Left renal cortex interstitium (tissue), 4 donors: ENCODE measurements at regions not wholly inside any gene's neighbourhood (a gene's known extent, or its start where the extent isn't known, plus 50 kb on each side); places are given as distances from the start of the nearest gene placed in this dataset.
A peak's percentile ranks its signal among the peaks of the same experiment; 100 is the strongest.
"Not testable (repeated sequence)": the region's sequence is repeated elsewhere in the genome, so short reads cannot be mapped to it uniquely, and the experiment has no call there.

Experiments used
- DNase-seq, 4 donors: peaks; one replicate each; pipeline ENCODE4 v3.0.0-alpha.2; 2013; ENCODE audit warnings: low read depth in 4 of 4, low spot score in 2 of 4, missing footprints in 1 of 4

DNA sequence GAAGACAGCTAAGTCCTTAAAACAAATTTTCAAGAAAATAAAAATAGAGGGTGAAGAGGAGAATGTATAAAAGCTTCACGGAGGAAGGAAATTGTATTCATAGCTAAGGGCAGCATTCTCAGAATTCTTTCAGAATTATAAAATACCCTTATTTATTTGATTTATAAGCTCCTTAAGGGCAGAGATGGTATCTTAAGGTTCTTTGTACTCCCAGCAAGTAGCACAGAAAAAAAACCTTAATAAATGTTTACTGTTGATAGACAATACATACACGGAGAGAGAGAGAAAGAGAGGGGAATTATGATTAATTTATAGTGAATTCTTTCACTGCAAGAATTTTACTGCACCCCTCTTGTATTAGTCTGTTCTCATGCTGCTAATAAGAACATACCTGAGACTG, 375.6 kb upstream of the CCDC54 start:
- no peak for DNase-seq

DNA sequence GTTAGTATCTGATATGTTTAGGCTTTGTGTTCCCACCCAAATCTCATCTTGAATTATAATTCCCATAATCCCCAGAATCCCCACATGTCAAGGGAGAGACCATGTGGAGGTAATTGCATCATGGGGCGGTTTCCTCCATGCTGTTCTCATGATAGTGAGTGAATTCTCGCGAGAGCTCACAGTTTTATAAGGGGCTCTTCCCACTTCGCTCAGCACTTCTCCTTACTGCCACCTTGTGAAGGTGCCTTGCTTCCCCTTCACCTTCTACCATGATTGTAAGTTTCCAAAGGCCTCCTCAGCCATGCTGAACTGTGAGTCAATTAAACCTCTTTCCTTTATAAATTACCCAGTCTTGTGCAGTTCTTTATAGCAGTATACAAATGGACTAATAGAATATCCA, 371.9 kb upstream of the CCDC54 start:
- not testable (repeated sequence) for DNase-seq

DNA sequence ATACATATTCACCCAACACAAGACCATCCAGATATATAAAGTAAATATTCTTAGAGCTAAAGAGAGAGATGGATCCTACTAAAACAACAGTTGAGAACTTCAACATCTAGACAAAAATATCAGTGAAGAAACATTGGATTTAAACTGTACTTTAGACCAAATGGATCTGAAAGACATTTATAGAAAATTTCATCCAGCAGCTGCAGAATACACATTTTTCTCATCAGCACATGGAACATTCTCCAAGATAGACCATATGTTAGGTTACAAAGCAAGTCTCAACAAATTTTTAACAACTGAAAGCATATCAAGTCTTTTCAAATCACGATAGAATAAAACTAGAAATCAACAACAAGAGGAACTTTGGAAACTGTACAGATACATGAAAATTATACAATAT, 369.0 kb upstream of the CCDC54 start:
- no peak for DNase-seq

DNA sequence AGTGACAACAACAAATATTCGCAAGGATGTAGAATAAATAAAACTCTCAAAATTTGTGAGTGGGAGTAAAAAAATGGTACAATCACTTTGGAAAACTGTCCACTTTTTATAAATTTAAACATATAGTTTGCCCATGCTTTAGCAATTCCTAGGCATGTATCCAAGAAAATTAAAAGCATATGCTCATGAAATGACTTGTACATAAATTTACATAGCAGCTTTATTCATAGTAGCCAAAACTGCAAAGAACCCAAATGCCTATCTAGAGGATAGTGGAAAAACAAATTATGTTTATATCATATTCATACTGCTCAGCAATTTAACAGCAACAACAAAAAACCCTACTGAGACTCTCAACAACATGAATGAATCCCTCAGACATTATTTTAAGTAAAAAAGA, 363.6 kb upstream of the CCDC54 start:
- no peak for DNase-seq

DNA sequence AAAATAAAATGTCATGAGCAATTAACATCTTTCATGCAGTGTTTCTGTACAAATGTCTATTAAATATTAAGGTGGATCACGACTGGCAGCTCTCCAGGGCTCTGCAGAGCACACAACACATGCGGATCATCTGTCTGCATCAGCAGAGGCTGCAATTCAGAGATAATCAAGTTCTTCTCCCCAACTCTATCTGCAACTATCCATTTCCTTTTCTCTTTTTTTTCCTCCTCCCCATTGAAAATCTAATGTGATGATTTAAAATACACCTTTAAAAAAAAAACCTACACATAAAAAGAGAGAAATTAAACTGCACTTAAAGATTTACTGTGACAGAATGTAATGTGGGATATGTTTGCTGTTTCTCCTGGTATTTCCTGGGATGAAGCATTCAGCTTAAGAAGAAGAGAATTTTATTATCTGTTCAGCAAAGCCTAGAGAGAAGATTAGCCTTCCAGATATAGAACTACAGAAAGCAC, 352.6 kb upstream of the CCDC54 start:
- no peak for DNase-seq

DNA sequence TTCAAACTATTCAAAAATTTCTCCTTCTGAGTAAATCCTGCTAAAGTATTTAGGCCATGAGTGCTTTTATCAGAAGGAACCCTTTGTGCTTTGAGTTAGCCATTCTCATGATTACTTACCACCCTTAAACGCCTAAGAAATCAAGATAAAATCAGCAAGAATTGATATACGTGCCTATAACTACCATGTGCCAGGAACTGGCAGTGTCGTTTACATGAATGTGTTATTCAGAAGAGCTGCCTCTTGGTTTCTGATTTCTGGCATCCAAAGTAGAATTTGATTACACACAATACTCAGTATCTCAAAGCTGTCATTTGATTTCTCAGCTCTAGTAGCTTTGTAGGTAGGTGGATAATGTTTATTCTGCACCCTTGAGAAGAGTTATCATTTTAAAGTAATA, 351.3 kb upstream of the CCDC54 start:
- no peak for DNase-seq

DNA sequence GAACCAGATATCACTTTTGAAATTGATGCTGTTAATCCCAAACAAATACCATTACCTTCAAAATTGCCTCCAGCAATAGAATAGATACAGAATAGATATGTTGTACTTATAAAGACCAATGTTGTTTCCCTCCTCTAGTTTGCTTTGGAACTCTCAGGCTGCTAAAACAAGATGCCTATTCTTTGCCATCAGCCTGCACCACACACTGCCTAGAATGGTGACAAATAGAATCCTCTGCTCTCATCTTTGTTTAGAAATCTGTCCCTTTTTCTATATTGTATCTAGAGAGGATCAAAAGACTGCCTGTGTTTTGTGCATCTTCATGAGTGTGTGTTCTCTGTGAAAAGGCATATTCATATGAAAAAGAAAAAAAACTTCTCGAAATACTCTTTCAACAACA, 349.2 kb upstream of the CCDC54 start:
- no peak for DNase-seq

DNA sequence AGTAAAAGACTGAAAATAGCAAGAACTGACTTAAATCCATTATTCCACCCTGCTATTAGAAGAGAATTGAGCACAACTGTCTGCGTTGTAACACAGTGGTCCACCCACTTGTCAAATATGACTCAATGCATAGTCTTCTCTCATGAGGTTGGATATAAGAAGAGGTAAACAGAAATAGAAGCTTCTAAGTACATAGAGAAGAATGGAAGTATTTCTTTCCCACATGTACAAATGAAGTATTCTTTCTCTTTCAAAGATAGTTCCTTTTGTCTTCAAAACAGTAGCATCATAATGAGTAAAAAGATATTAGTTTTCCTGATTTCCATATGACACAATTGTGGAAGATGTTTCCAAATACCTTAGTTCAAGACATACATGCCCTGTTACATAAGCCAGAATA, 348.6 kb upstream of the CCDC54 start:
- DNase-seq = no peak

DNA sequence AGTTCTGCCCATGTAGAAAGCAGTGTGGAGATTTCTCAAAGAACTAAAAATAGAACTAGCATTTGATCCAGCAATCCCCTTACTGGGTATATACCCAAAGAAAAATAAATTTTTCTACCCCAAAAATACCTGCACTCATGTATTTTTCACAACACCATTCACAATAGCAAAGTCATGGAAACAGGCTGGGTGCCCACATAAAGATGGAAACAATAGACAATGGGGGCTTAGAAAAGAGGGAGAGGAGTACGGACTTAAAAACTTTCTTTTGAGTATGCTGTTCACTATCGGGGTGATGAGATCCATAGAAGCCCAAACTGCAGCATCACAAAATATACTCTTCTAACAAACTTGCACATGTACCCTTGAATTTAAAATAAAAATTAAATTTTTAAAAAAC, 345.1 kb upstream of the CCDC54 start:
- DNase-seq = no peak

DNA sequence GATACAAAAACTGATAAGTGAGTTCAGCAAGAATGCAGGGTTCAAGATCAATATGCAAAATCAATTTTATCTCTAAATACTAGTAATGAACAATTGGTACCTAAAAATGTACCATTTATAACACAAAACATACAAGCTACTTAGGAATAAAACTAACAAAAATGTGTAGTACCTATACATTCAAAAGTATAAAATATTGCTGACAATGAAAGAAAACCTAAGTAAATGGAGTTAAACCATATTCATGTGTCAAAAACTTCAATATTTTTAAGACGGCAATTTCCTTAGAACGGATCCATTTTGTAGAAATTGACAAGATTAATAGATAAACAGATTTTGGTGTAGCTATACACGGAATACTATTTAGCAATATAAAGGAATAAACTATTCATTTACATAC, 343.1 kb upstream of the CCDC54 start:
- DNase-seq = no peak

DNA sequence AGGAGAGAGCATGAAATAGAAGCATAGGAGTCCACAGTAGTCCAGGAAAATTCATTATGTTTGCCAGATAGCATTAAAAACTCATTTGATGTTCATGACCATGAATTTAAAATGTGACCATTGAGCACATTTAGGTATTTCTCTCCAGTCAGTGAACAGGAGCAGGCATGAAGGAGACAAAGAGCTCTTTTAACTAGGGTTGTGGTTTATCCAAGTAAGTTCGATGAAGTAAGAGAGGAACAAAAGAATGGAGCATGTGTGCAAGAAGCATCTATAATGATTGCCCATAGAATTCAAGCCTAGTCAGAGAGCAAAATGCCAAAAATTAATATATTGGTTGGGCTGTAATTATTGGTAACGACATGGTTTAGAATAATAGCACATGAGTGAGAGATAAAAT, 342.1 kb upstream of the CCDC54 start:
- no peak for DNase-seq

DNA sequence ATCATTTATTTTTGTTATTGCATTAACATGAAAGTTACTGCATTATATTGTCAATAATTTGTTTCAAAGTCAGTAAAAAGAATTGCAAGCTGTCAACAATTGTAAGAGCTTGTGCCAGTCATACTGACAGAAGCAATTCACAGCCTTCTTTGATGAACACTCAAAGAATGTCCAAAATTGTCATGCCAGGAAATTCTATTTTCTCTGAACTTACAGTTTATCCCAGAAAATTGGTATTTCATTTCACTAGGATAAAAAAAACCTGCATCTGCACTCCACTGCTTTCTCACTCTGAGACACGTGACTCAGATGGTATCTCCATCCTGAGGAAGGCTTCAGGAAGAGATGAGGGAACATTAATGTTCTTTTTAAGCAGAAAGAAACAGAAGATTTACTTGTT, 332.6 kb upstream of the CCDC54 start:
- DNase-seq = no peak

DNA sequence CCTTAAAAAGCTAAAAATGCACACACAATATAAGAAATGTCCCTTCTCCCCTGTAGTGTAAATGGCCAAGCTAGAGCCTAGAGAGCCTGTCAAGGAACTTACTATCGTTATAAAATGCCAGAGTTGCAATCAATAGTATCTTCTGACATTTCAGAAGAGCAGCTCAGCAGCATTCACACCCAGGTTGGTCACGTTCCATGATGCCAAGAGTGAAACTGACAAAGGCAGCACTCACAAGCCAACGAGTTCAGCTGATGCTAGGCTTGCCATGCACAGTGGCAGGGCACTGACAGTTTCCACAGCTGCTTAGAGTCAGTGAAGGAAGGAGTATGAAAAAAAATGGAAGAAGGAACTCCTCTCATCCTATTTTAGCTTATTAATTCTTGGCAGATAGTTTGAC, 331.4 kb upstream of the CCDC54 start:
- DNase-seq = no peak

DNA sequence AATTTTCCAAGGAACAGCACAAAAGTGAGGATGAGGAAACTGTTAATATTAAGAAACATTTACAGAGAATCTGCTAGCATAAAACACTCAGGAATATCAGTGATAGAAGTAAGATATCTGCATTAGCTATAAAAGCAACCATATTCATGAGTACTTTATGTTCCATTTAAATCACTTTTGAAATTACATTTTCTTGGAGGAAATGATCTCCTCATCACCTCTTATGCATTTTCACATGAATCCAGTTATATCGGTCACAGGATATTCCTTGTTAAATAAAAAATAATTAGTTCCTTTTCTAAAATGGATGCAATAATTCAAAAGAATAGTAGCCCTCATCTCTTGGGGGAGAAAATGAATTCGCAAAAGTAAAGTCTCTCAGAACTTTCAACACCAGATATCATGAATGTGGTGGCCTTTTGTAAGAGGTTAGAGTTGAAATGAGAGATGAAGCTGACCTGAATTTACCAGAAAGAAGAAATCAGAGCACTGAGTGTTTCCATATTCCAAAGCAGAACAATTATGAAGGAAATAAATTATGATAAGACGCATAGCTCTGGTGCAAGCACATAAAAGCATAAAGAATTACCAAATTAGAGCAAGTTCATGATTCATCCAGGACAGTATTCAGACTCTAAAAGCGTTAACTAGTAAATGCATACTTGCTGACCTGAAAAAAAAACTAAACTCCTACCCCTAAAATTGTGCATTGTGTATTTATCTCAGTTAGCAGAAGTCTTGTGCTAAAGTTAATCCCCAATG, 321.9 kb upstream of the CCDC54 start:
- no peak for DNase-seq

DNA sequence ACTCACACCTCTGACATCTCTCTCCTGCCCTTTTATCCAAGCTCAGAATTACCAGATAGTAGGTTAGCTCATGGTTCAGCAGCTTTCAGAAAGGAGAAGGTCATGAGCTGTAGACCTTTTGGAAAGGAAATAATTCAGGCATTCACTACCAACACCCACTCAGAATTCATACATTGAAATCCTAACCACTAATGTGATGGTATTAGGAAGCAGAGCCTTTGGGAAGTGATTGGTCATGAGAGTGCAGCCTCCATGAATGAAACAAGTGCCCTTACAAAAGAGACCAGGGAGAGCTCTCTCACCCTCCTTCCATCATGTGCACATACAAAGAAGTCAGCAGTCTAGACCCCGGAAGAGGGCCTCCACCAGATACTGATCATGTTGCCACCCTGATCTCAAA, 315.8 kb upstream of the CCDC54 start:
- no peak for DNase-seq

DNA sequence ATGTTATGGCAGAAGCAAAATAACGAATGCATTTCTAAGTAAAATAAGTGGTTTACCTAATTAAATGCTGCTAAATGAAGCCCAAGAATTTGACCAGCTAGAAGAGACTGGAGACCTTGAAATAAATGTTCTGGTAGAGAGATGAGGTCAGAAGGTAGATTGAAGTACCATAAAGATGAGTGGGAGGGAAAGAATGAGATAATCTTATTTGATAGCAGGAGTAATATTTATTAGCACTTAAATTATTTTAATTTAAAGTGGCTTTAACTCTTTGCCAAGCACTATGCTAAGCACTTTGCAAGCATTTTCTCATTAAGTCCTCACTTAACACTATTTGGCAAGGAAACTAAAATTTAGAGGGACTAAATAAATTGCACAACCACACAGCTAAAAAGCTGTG, 314.9 kb upstream of the CCDC54 start:
- DNase-seq = no peak

DNA sequence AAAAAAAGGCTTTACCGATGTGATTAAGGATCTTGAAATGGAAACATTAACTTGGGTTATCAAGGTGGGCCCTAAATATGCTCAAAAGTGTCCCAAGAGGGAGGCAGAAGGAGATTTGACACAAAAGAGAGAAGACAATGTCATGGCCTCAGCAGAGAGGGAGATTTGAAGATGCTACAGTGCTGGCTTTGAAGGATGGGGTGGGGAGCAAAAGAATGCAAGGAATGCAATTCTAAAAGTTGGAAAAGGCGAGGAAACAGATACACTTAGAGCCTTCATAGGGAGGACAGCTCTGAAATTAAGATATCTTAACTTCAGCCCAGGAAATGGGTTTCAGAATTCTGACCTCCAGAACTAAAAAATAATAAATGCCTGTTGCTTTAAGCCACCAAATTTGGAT, 314.5 kb upstream of the CCDC54 start:
- no peak for DNase-seq

DNA sequence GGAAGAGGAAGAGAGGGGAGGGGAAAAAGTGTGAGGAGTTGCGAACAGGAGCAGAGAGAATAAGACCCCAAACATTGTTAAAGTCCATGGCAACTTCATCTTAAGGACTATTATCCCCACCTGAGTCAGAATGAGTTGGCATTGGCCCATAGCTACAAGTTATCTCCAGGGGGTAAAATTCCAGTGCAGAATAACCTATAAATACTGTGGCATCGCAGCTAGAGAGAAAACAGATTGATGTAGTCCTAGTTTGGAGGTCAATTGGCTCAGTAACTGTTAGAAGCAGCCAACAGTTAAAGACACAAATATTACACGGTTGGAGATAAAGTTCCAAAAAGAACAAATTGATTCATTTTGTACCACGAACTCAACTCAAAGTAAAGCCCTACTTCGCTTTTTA, 313.9 kb upstream of the CCDC54 start:
- DNase-seq = no peak

DNA sequence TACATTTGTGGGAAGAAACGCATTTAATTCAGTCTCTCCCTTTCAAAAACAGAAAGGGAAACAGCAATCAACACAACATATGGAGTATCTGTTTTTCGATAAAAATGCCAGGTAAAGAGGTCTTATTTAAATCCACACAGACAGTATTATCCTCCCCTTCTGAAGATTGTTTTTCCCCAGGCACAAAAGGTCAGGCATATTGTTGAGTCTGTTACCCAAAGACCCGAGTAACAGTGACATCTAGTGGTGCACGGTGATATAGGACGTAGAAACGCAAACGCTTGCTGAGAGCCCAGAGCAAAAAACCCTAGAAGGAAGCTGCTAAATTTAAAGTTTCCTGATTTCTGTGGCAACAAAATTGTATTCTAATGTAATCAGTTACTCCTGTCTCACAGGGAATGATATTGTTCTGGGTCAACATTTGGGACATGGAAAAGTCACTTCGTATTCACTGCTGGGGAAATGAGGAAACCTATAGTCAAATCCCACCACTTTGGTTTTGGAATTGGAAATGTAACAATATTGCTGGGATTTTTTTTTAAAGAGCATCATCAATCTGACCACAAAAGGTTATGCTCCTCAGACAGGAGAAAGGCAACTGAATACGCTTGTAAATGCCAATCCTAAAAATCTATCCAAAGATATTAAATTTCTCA, 312.7 kb upstream of the CCDC54 start:
- DNase-seq = peak; percentile 61 to 78 (median 70)

DNA sequence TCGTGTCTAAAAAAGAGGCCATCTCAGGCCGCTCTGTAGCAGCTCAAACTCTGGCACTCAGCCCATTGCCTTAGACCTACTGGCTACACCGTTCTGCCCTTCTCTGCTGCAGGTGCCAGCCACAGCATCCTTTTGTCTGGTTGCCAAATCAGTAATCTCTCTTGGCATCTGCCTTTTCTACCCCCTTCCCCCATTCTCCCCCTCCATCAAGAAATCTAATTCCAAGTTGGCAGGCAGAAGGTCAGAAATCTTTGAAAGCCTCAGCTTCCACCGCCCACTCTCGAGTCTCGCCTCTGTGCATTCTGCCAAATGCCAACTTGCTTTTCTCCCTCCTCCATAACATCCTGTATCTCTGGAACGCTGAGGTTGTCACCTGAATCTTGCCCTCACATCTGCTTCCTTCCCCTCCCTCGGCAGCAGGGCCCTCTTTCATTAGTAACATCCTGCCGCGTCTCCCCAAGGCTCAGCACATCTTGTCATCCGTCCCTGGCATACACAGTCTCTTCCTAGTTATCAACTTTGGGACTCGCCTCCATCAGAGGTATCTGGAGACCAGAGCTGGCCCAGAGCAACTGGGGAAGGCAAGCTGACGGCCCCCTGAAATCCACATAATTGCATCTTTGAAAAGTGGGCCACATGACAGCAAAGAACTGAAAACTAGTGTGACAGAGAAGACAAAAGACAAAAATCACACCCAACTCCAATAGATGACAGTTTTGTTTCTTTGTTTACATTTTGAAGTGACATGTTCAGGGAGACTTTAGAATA, 312.0 kb upstream of the CCDC54 start:
- DNase-seq = no peak

DNA sequence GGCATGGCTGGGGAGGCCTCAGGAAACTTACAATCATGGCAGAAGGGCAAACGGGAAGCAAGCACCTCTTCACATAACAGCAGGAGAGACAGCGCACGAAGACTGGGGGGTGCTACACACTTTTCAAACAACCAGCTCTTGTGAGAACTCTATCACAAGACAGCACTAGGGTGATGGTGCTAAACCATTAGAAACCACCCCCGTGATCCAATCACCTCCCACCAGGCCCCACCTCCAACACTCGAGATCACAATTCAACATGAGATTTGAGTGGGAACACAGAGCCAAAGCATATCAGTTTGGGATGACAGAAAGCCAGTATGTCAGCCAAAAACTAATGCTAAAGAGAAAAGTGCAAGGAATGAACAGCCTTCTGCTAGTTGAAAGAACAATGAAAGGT, 309.8 kb upstream of the CCDC54 start:
- no peak for DNase-seq

DNA sequence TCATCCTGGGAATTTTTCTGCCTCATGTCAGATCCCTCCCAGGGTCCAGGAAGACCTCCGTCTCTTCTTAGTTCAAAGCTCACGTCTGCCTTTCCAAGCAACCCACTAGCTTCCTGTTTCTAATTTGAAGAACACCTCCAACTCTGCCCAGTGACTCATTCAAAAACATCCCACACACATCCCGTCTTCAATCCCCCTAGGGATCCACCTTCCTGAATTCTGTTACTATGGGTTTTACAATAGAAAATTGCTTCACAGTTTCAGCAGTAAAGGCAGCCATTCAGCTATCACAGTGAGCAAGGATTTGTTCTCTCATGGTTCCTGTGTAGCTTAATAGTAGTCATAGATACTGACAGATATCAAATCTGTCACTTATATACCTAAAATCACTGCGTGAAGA, 308.3 kb upstream of the CCDC54 start:
- no peak for DNase-seq
